Tibial artery (tissue), 4 donors: ENCODE measurements at regions not wholly inside any gene's neighbourhood (a gene's known extent, or its start where the extent isn't known, plus 50 kb on each side); places are given as distances from the start of the nearest gene placed in this dataset.

ENCODE experiments used
- DNase-seq, 2 donors: peaks; one replicate each; pipeline ENCODE4 v3.0.0-alpha.2; 2019
- H3K27ac ChIP-seq, 2 donors: fragments of 200-600 bp; sonication (generic) in 1 of 2; 1 replicate in 1 of 2; 2 replicates in 1 of 2; pipeline ENCODE4 v1.5.1; 2018 to 2019; ENCODE audit warnings: mild to moderate bottlenecking in 1 of 2
- H3K27me3 ChIP-seq, 2 donors: fragments of 200-600 bp; sonication (generic) in 1 of 2; one replicate each; pipeline versions ENCODE4 v1.5.1 to v1.6.0; 2016 to 2019
- H3K36me3 ChIP-seq, 3 donors: fragments of 200-600 bp; sonication (generic) in 2 of 3; one replicate each; pipeline ENCODE4 v1.5.1; 2016 to 2019; ENCODE audit warnings: mild to moderate bottlenecking in 2 of 3
- H3K4me1 ChIP-seq, 4 donors: fragments of 200-600 bp; sonication (generic) in 2 of 4; 1 replicate in 3 of 4; 2 replicates in 1 of 4; pipeline ENCODE4 v1.5.1; 2016 to 2019
- H3K4me3 ChIP-seq, 2 donors: fragments of 200-600 bp; sonication (generic) in 1 of 2; 1 replicate in 1 of 2; 2 replicates in 1 of 2; pipeline ENCODE4 v1.5.1; 2018 to 2019; ENCODE audit warnings: mild to moderate bottlenecking in 2 of 2
- H3K9me3 ChIP-seq, 3 donors: fragments of 200-600 bp; sonication (generic) in 1 of 3; one replicate each; pipeline ENCODE4 v1.5.1; 2016 to 2019
- intact Hi-C: fragments of 100-400 bp; cut with DNase I; formaldehyde crosslinking; loops from one replicate; pipeline ENCODE4 v1.15.0; 2023; ENCODE audit warnings: low total_unique reads
- TF ChIP-seq, protein P1 (sequence below), 2 experiments: fragments of 200-600 bp in 1 of 2; fragments of 450-650 bp in 1 of 2; IDR thresholded peaks; one replicate each; pipeline ENCODE4 v1.5.1; 2017 to 2019; ENCODE audit warnings: antibody characterized with exemption in 2 of 2, mild to moderate bottlenecking in 1 of 2, moderate library complexity in 1 of 2

GRCh38 chr6:27066802-27067201 lies 180.7 kb upstream of the PRSS16 start:
- Histone ChIP-seq H3K27me3 (peaks cover 0 to 2% of the 10 kb centered on the region in 2 donors), H3K27ac (no peak overlapping the region), H3K9me3 (no peaks in the 10 kb centered on the region), H3K36me3 (no peaks in the 10 kb centered on the region), H3K4me3 (no peak overlapping the region), H3K4me1 (no peaks in the 10 kb centered on the region)
- intact Hi-C loops, result no loop called here
- TF ChIP-seq, protein P1, sequence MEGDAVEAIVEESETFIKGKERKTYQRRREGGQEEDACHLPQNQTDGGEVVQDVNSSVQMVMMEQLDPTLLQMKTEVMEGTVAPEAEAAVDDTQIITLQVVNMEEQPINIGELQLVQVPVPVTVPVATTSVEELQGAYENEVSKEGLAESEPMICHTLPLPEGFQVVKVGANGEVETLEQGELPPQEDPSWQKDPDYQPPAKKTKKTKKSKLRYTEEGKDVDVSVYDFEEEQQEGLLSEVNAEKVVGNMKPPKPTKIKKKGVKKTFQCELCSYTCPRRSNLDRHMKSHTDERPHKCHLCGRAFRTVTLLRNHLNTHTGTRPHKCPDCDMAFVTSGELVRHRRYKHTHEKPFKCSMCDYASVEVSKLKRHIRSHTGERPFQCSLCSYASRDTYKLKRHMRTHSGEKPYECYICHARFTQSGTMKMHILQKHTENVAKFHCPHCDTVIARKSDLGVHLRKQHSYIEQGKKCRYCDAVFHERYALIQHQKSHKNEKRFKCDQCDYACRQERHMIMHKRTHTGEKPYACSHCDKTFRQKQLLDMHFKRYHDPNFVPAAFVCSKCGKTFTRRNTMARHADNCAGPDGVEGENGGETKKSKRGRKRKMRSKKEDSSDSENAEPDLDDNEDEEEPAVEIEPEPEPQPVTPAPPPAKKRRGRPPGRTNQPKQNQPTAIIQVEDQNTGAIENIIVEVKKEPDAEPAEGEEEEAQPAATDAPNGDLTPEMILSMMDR (IDR thresholded peaks at IDR 0.05), result no peak
- DNase-seq, result no peak

- intact Hi-C loops, result no loop called here
- H3K27me3 ChIP-seq, result peaks cover 0 to 12% of the 10 kb centered on the region in 2 donors
- TF ChIP-seq, protein P1 (IDR thresholded peaks at IDR 0.05), result no peak
- no peaks in the 10 kb centered on the region for H3K36me3 ChIP-seq
- no peak overlapping the region for H3K4me3 ChIP-seq
- no peaks in the 10 kb centered on the region for H3K9me3 ChIP-seq
- H3K4me1 ChIP-seq, result no peaks in the 10 kb centered on the region
- no peak overlapping the region for H3K27ac ChIP-seq
- DNase-seq, result no peak
Observed at GRCh38 chr6:27073441-27073840, 174.1 kb upstream of the PRSS16 start.

GRCh38 chr6:27076116-27076515 lies 171.4 kb upstream of the PRSS16 start:
- Histone ChIP-seq H3K4me1 (peaks cover 0 to 4% (median 0%) of the 10 kb centered on the region in 4 donors), H3K4me3 (no peak overlapping the region), H3K27ac (no peak overlapping the region), H3K27me3 (peaks cover 0 to 16% of the 10 kb centered on the region in 2 donors), H3K36me3 (no peaks in the 10 kb centered on the region), H3K9me3 (no peaks in the 10 kb centered on the region)
- DNase-seq, result no peak
- intact Hi-C loops, result no loop called here
- TF ChIP-seq, protein P1 (IDR thresholded peaks at IDR 0.05), result no peak

DNA sequence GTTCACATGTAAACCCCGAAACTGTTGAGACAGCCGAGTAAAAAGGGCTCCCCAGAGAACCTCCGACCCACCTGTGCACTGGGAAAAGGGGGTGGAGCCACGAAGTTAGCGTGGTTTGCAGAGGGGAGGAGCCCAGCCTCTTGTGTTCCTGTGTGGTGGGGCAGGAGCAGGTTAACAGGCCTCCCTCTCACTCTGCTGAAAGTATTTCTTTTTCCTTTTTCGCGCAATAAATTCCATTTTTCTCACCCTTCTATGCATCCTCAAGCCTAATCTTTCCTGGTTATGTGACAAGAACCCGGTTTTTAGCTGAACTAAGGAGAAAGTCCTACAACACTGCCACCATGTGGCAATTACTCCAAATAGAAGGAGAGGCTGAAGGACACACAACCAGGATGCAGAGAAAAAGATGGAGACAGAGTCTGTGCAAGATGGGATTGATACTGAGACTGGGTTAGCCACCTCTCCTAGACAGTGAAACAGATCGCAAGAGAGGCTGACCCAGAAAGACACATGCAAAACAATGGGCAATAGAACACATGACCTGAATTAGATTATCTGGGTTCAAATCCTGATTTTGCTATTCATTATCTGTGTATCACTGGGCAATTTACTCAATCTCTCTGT lies 168.7 kb upstream of the PRSS16 start:
- TF ChIP-seq, protein P1 (IDR thresholded peaks at IDR 0.05), result peak; percentile 34 to 40
- Histone ChIP-seq H3K27ac (no peak overlapping the region), H3K9me3 (no peaks in the 10 kb centered on the region), H3K4me1 (peaks cover 0 to 4% (median 0%) of the 10 kb centered on the region in 4 donors), H3K27me3 (peaks cover 0 to 21% of the 10 kb centered on the region in 2 donors), H3K4me3 (no peak overlapping the region), H3K36me3 (no peaks in the 10 kb centered on the region)
- no peak for DNase-seq
- intact Hi-C loops, result no loop called here

DNA sequence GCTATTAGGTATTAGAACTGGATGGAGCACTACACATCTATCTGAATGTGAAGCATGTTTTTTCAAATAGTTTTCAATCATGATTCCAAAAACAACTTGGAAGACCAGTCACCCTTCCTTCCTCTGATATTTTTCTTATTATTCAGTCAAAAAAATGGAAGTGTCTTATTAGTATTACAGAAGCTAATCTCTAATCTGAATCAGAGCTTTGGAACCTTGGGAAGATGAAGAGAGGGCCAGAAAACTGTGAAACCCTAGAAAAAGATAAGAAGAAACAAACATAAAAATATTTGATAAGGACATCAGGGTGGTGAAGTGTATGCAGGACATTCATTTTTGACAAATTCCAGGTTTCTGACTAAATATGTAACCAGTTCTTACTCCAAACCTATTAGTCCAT lies 166.3 kb upstream of the PRSS16 start:
- H3K4me3 ChIP-seq, result no peak overlapping the region
- TF ChIP-seq, protein P1 (IDR thresholded peaks at IDR 0.05), result no peak
- no peaks in the 10 kb centered on the region for H3K36me3 ChIP-seq
- peaks cover 0 to 21% of the 10 kb centered on the region in 2 donors for H3K27me3 ChIP-seq
- no peak for DNase-seq
- intact Hi-C loops, result loop anchor here (10.0 kb wide), 1 partner anchor 476 kb away; no protein-coding TSS in a partner anchor
- no peaks in the 10 kb centered on the region for H3K9me3 ChIP-seq
- no peak overlapping the region for H3K27ac ChIP-seq
- peaks cover 0 to 4% (median 0%) of the 10 kb centered on the region in 4 donors for H3K4me1 ChIP-seq
